ENCODE measurements at regions not wholly inside any gene's neighbourhood (a gene's known extent, or its start where the extent isn't known, plus 50 kb on each side); places are given as distances from the start of the nearest gene placed in this dataset.
"Not testable (repeated sequence)": the region's sequence is repeated elsewhere in the genome, so short reads cannot be mapped to it uniquely, and the experiment has no call there.

- Histone ChIP-seq H3K4me3 (no peak overlapping the region), H3K27me3 (replicated peaks) (no peaks in the 10 kb centered on the region), H3K27ac (no peak overlapping the region), H3K36me3 (no peaks in the 10 kb centered on the region), H3K9me3 (replicated peaks) (no peaks in the 10 kb centered on the region), H3K4me1 (replicated peaks) (no peaks in the 10 kb centered on the region)
- no peak for DNase-seq (ENCODE audit: low read depth in 1 of 2, low spot score in 2 of 2)
Measured at GRCh38 chr9:6123416-6123815, 92.2 kb upstream of the IL33 start.

GRCh38 chr9:6121707-6122106 is 93.9 kb upstream of the IL33 start:
- Histone ChIP-seq H3K36me3 (no peaks in the 10 kb centered on the region), H3K4me3 (no peak overlapping the region), H3K27ac (no peak overlapping the region), H3K27me3 (replicated peaks) (no peaks in the 10 kb centered on the region), H3K9me3 (replicated peaks) (no peaks in the 10 kb centered on the region), H3K4me1 (replicated peaks) (no peaks in the 10 kb centered on the region)
- DNase-seq (ENCODE audit: low read depth in 1 of 2, low spot score in 2 of 2): no peak

GRCh38 chr9:6114424-6114823 is 99.0 kb upstream of the RANBP6 start:
- H3K27ac ChIP-seq: no peak overlapping the region
- H3K9me3 ChIP-seq (replicated peaks): no peaks in the 10 kb centered on the region
- no peaks in the 10 kb centered on the region for H3K4me1 ChIP-seq (replicated peaks)
- no peaks in the 10 kb centered on the region for H3K27me3 ChIP-seq (replicated peaks)
- no peak for DNase-seq (ENCODE audit: low read depth in 1 of 2, low spot score in 2 of 2)
- H3K4me3 ChIP-seq: no peak overlapping the region
- no peaks in the 10 kb centered on the region for H3K36me3 ChIP-seq

- Histone ChIP-seq H3K4me1 (replicated peaks) (no peaks in the 10 kb centered on the region), H3K27ac (no peak overlapping the region), H3K4me3 (no peak overlapping the region), H3K27me3 (replicated peaks) (no peaks in the 10 kb centered on the region), H3K36me3 (no peaks in the 10 kb centered on the region), H3K9me3 (replicated peaks) (no peaks in the 10 kb centered on the region)
- no peak for DNase-seq (ENCODE audit: low read depth in 1 of 2, low spot score in 2 of 2)
Measured at GRCh38 chr9:6113819-6114218, 98.4 kb upstream of the RANBP6 start.

- no peaks in the 10 kb centered on the region for H3K9me3 ChIP-seq (replicated peaks)
- no peak overlapping the region for H3K4me3 ChIP-seq
- no peaks in the 10 kb centered on the region for H3K36me3 ChIP-seq
- no peaks in the 10 kb centered on the region for H3K4me1 ChIP-seq (replicated peaks)
- no peak for DNase-seq (ENCODE audit: low read depth in 1 of 2, low spot score in 2 of 2)
- no peak overlapping the region for H3K27ac ChIP-seq
- H3K27me3 ChIP-seq (replicated peaks): no peaks in the 10 kb centered on the region
Measured at GRCh38 chr9:6113312-6113711, 97.9 kb upstream of the RANBP6 start.

- Histone ChIP-seq H3K4me3 (no peak overlapping the region), H3K9me3 (replicated peaks) (no peaks in the 10 kb centered on the region), H3K36me3 (no peaks in the 10 kb centered on the region), H3K27me3 (replicated peaks) (no peaks in the 10 kb centered on the region), H3K27ac (no peak overlapping the region), H3K4me1 (replicated peaks) (no peaks in the 10 kb centered on the region)
- no peak for DNase-seq (ENCODE audit: low read depth in 1 of 2, low spot score in 2 of 2)
Measured at GRCh38 chr9:6109986-6110385, 94.6 kb upstream of the RANBP6 start.

GRCh38 chr9:6109571-6109970 is 94.1 kb upstream of the RANBP6 start:
- H3K4me1 ChIP-seq (replicated peaks): no peaks in the 10 kb centered on the region
- H3K4me3 ChIP-seq: no peak overlapping the region
- H3K36me3 ChIP-seq: no peaks in the 10 kb centered on the region
- no peaks in the 10 kb centered on the region for H3K27me3 ChIP-seq (replicated peaks)
- no peak for DNase-seq (ENCODE audit: low read depth in 1 of 2, low spot score in 2 of 2)
- no peaks in the 10 kb centered on the region for H3K9me3 ChIP-seq (replicated peaks)
- H3K27ac ChIP-seq: no peak overlapping the region

GRCh38 chr9:6106711-6107339 is 91.4 kb upstream of the RANBP6 start:
- H3K4me1 ChIP-seq (replicated peaks): no peaks in the 10 kb centered on the region
- H3K27me3 ChIP-seq (replicated peaks): no peaks in the 10 kb centered on the region
- no peaks in the 10 kb centered on the region for H3K9me3 ChIP-seq (replicated peaks)
- H3K27ac ChIP-seq: no peak overlapping the region
- no peak overlapping the region for H3K4me3 ChIP-seq
- no peaks in the 10 kb centered on the region for H3K36me3 ChIP-seq
- DNase-seq (ENCODE audit: low read depth in 1 of 2, low spot score in 2 of 2): no peak

GRCh38 chr9:6105738-6106137 is 90.3 kb upstream of the RANBP6 start:
- no peaks in the 10 kb centered on the region for H3K4me1 ChIP-seq (replicated peaks)
- no peaks in the 10 kb centered on the region for H3K36me3 ChIP-seq
- no peaks in the 10 kb centered on the region for H3K9me3 ChIP-seq (replicated peaks)
- no peaks in the 10 kb centered on the region for H3K27me3 ChIP-seq (replicated peaks)
- H3K27ac ChIP-seq: no peak overlapping the region
- H3K4me3 ChIP-seq: no peak overlapping the region
- DNase-seq (ENCODE audit: low read depth in 1 of 2, low spot score in 2 of 2): no peak

- H3K27me3 ChIP-seq (replicated peaks); H3K4me1 ChIP-seq (replicated peaks); DNase-seq (ENCODE audit: low read depth in 1 of 2, low spot score in 2 of 2); H3K9me3 ChIP-seq (replicated peaks); H3K36me3 ChIP-seq; H3K27ac ChIP-seq; H3K4me3 ChIP-seq: not testable (repeated sequence)
Measured at GRCh38 chr9:6104406-6104805, 89.0 kb upstream of the RANBP6 start.

GRCh38 chr9:6103911-6104310 is 88.5 kb upstream of the RANBP6 start:
- not testable (repeated sequence) for H3K4me1 ChIP-seq (replicated peaks); H3K27ac ChIP-seq; H3K27me3 ChIP-seq (replicated peaks); DNase-seq (ENCODE audit: low read depth in 1 of 2, low spot score in 2 of 2); H3K36me3 ChIP-seq; H3K4me3 ChIP-seq; H3K9me3 ChIP-seq (replicated peaks)

GRCh38 chr9:6102336-6102987 is 87.0 kb upstream of the RANBP6 start:
- not testable (repeated sequence) for H3K27me3 ChIP-seq (replicated peaks); H3K27ac ChIP-seq; H3K36me3 ChIP-seq; H3K9me3 ChIP-seq (replicated peaks); DNase-seq (ENCODE audit: low read depth in 1 of 2, low spot score in 2 of 2); H3K4me1 ChIP-seq (replicated peaks); H3K4me3 ChIP-seq

GRCh38 chr9:6101725-6102124 is 86.3 kb upstream of the RANBP6 start:
- not testable (repeated sequence) for H3K4me1 ChIP-seq (replicated peaks); H3K36me3 ChIP-seq; DNase-seq (ENCODE audit: low read depth in 1 of 2, low spot score in 2 of 2); H3K4me3 ChIP-seq; H3K27ac ChIP-seq; H3K9me3 ChIP-seq (replicated peaks); H3K27me3 ChIP-seq (replicated peaks)

- H3K27ac ChIP-seq; H3K36me3 ChIP-seq; H3K27me3 ChIP-seq (replicated peaks); H3K9me3 ChIP-seq (replicated peaks); H3K4me1 ChIP-seq (replicated peaks); DNase-seq (ENCODE audit: low read depth in 1 of 2, low spot score in 2 of 2); H3K4me3 ChIP-seq: not testable (repeated sequence)
Measured at GRCh38 chr9:6099346-6099745, 83.9 kb upstream of the RANBP6 start.

GRCh38 chr9:6098431-6098830 is 83.0 kb upstream of the RANBP6 start:
- no peaks in the 10 kb centered on the region for H3K4me1 ChIP-seq (replicated peaks)
- H3K36me3 ChIP-seq: no peaks in the 10 kb centered on the region
- DNase-seq (ENCODE audit: low read depth in 1 of 2, low spot score in 2 of 2): no peak
- no peaks in the 10 kb centered on the region for H3K27me3 ChIP-seq (replicated peaks)
- H3K27ac ChIP-seq: no peak overlapping the region
- no peak overlapping the region for H3K4me3 ChIP-seq
- no peaks in the 10 kb centered on the region for H3K9me3 ChIP-seq (replicated peaks)
